ENCODE measurements at regions not wholly inside any gene's neighbourhood (a gene's known extent, or its start where the extent isn't known, plus 50 kb on each side); places are given as distances from the start of the nearest gene placed in this dataset.

DNA sequence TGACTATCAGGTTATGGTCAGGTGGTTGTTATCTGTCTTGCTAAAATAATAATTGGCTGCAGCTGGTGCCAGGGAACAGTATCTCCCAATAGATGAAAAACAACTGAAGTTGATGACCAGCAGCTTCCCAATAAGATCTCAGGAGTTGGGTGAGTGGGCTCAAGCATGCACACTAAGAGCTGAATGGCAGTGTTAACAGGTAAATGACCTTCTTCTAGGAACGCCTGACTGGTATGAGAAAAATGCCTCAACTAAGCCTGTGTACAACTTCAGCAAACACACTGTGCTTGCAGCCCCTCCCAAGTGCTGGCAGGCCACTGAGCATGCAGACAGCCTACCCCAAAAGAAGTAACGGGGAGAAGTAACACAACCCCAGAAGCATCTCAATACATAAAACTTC is 636.9 kb downstream of the ACTR3B start:
- TF ChIP-seq, protein P1, sequence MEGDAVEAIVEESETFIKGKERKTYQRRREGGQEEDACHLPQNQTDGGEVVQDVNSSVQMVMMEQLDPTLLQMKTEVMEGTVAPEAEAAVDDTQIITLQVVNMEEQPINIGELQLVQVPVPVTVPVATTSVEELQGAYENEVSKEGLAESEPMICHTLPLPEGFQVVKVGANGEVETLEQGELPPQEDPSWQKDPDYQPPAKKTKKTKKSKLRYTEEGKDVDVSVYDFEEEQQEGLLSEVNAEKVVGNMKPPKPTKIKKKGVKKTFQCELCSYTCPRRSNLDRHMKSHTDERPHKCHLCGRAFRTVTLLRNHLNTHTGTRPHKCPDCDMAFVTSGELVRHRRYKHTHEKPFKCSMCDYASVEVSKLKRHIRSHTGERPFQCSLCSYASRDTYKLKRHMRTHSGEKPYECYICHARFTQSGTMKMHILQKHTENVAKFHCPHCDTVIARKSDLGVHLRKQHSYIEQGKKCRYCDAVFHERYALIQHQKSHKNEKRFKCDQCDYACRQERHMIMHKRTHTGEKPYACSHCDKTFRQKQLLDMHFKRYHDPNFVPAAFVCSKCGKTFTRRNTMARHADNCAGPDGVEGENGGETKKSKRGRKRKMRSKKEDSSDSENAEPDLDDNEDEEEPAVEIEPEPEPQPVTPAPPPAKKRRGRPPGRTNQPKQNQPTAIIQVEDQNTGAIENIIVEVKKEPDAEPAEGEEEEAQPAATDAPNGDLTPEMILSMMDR (IDR thresholded peaks at IDR 0.05), result no peak
- no peak for TF ChIP-seq POLR2A (IDR thresholded peaks at IDR 0.05)

All from prostate gland (tissue), 2 donors.